ENCODE measurements at regions not wholly inside any gene's neighbourhood (a gene's known extent, or its start where the extent isn't known, plus 50 kb on each side); places are given as distances from the start of the nearest gene placed in this dataset.
"Not testable (repeated sequence)": the region's sequence is repeated elsewhere in the genome, so short reads cannot be mapped to it uniquely, and the experiment has no call there.

GRCh38 chr3:66552846-66553245, 52.0 kb upstream of the LRIG1 start:
- Histone ChIP-seq H3K9ac (ENCODE audit: low read depth in 2 of 2, low read length in 2 of 2) (no peak overlapping the region), H3K27me3 (no peaks in the 10 kb centered on the region), H3K27ac (no peak overlapping the region), H3K4me3 (no peak overlapping the region), H3K36me3 (no peaks in the 10 kb centered on the region), H3K9me3 (no peaks in the 10 kb centered on the region), H3K4me1 (no peaks in the 10 kb centered on the region)
- intact Hi-C loops (cut with DNase I): loop anchor here (10.0 kb wide), 1 partner anchor 142 kb away; no protein-coding TSS in a partner anchor
- no peak for TF ChIP-seq CTCF (IDR thresholded peaks at IDR 0.05)
- no peak for DNase-seq

GRCh38 chr3:66553441-66554113, 52.8 kb upstream of the LRIG1 start:
- H3K4me3 ChIP-seq: no peak overlapping the region
- H3K27ac ChIP-seq: no peak overlapping the region
- intact Hi-C loops (cut with DNase I): loop anchor here (10.0 kb wide), 1 partner anchor 141 kb away; no protein-coding TSS in a partner anchor
- H3K27me3 ChIP-seq: no peaks in the 10 kb centered on the region
- no peaks in the 10 kb centered on the region for H3K9me3 ChIP-seq
- no peak overlapping the region for H3K9ac ChIP-seq (ENCODE audit: low read depth in 2 of 2, low read length in 2 of 2)
- no peak for DNase-seq
- H3K36me3 ChIP-seq: no peaks in the 10 kb centered on the region
- TF ChIP-seq CTCF (IDR thresholded peaks at IDR 0.05): no peak
- no peaks in the 10 kb centered on the region for H3K4me1 ChIP-seq

GRCh38 chr3:66554178-66554577, 53.4 kb upstream of the LRIG1 start:
- no peaks in the 10 kb centered on the region for H3K4me1 ChIP-seq
- no peaks in the 10 kb centered on the region for H3K27me3 ChIP-seq
- intact Hi-C loops (cut with DNase I): loop anchor here (10.0 kb wide), 1 partner anchor 141 kb away; no protein-coding TSS in a partner anchor

GRCh38 chr3:66555214-66555844, 54.5 kb upstream of the LRIG1 start:
- Histone ChIP-seq H3K4me3 (no peak overlapping the region), H3K4me1 (no peaks in the 10 kb centered on the region), H3K9me3 (no peaks in the 10 kb centered on the region), H3K36me3 (no peaks in the 10 kb centered on the region), H3K9ac (ENCODE audit: low read depth in 2 of 2, low read length in 2 of 2) (no peak overlapping the region), H3K27ac (no peak overlapping the region), H3K27me3 (no peaks in the 10 kb centered on the region)
- intact Hi-C loops (cut with DNase I): loop anchor here (10.0 kb wide), 1 partner anchor 139 kb away; no protein-coding TSS in a partner anchor
- no peak for TF ChIP-seq CTCF (IDR thresholded peaks at IDR 0.05)
- no peak for DNase-seq

More at GRCh38 chr3:66554178-66554577, 53.4 kb upstream of the LRIG1 start:
- no peak overlapping the region for H3K9ac ChIP-seq (ENCODE audit: low read depth in 2 of 2, low read length in 2 of 2)
- DNase-seq: no peak
- no peak overlapping the region for H3K27ac ChIP-seq
- H3K4me3 ChIP-seq: no peak overlapping the region
- H3K9me3 ChIP-seq: no peaks in the 10 kb centered on the region
- no peaks in the 10 kb centered on the region for H3K36me3 ChIP-seq
- no peak for TF ChIP-seq CTCF (IDR thresholded peaks at IDR 0.05)

GRCh38 chr3:66557170-66557569, 56.3 kb upstream of the LRIG1 start:
- Histone ChIP-seq H3K27me3 (no peaks in the 10 kb centered on the region), H3K4me1 (no peaks in the 10 kb centered on the region), H3K9ac (ENCODE audit: low read depth in 2 of 2, low read length in 2 of 2) (no peak overlapping the region), H3K27ac (no peak overlapping the region), H3K9me3 (no peaks in the 10 kb centered on the region), H3K36me3 (no peaks in the 10 kb centered on the region), H3K4me3 (no peak overlapping the region)
- DNase-seq: no peak
- no peak for TF ChIP-seq CTCF (IDR thresholded peaks at IDR 0.05)
- intact Hi-C loops (cut with DNase I): loop anchor here (10.0 kb wide), 1 partner anchor 138 kb away; no protein-coding TSS in a partner anchor

- DNase-seq; H3K4me1 ChIP-seq; H3K36me3 ChIP-seq; H3K27me3 ChIP-seq; H3K9ac ChIP-seq (ENCODE audit: low read depth in 2 of 2, low read length in 2 of 2); H3K9me3 ChIP-seq; H3K4me3 ChIP-seq; H3K27ac ChIP-seq: not testable (repeated sequence)
- intact Hi-C loops (cut with DNase I): loop anchor here (10.0 kb wide), 1 partner anchor 135 kb away; no protein-coding TSS in a partner anchor
These were observed 59.1 kb upstream of the LRIG1 start for GRCh38 chr3:66559924-66560323.
